SHP77 treated with DMSO at 0.1 percent for 48 hours (cell line): ENCODE measurements at regions not wholly inside any gene's neighbourhood (a gene's known extent, or its start where the extent isn't known, plus 50 kb on each side); places are given as distances from the start of the nearest gene placed in this dataset.

Experiments used
- DNase-seq: peaks from one replicate; lab custom pipeline; 2025; lab: John Stamatoyannopoulos, UW

GRCh38 chr20:10771435-10772140 lies 97.8 kb upstream of the JAG1 start:
- DNase-seq, result no peak

GRCh38 chr20:10774357-10774943 lies 100.7 kb upstream of the JAG1 start:
- no peak for DNase-seq

DNA sequence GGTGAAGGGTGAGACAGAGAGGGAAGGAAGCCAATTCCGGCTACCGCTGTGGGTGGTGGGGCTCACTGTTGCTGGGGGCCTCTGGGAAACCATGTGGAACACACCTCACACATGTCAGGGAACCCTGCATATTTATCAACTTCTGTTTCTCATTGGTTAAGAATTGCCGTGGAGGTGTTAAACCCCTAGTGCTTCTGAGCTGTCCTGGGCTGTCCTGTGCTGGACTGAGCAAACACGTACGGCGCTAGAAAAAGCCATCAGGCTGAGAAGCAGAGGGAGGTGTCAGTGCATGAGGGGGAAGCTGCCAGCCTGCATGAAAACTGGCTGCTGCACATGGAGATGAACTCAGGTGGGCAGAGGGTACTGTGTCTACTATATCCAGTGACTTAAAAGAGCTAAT lies 103.9 kb upstream of the JAG1 start:
- DNase-seq, result no peak

- DNase-seq, result no peak
Observed at GRCh38 chr20:10779911-10780310, 106.1 kb upstream of the JAG1 start.

GRCh38 chr20:10780901-10781300 lies 107.1 kb upstream of the JAG1 start:
- no peak for DNase-seq

GRCh38 chr20:10781526-10781925 lies 107.7 kb upstream of the JAG1 start:
- DNase-seq, result no peak

GRCh38 chr20:10783707-10784553 lies 110.1 kb upstream of the JAG1 start:
- DNase-seq, result peak; percentile 49

DNA sequence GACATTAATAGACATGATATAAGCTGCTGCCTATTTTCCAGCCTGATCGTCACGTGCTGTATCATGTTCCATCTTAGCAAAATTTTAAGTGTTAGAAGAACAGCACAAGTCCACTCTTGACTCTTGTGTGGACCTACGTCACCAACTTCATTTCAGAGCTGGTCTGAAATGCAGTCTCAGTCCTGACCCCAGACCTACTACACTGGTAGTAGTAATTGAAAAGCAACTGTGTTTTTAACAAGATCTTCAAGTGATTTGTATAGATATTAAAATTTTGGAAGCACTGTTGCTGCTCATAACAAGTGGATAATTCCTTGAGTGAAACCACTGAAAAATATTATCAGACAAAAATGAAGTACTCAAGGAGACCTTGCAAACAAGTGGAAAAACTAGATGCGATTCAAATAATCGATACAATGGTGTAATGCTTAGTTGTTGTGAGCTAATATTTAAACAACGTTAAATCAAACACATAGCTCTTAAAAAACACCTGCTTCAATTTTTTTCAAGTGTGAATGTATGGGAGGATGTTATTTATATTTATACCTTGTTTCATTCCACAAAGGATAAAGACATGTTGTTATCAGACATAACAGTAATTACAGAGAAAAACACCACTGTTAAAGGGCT lies 110.9 kb upstream of the JAG1 start:
- peak; percentile 37 for DNase-seq

DNA sequence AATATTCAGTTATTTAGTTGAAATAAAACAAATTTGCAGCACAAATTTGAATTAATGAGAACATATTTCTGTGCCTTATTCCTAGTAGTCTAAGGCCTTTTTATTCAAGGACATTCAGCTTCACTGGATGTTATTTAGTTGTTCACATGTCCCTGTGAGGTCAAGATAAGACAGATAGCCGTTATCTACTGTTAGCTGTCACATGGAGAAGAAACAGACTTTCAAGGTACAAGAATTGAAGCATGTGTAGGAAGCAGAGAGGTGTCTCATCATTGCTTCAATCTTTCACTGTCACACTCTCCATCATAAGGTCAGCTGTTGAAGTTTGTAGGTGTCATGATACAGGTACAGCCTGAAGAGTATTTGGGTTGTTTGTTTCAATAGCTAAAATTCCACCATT lies 112.9 kb upstream of the JAG1 start:
- no peak for DNase-seq

GRCh38 chr20:10788055-10788454 lies 114.3 kb upstream of the JAG1 start:
- no peak for DNase-seq

DNA sequence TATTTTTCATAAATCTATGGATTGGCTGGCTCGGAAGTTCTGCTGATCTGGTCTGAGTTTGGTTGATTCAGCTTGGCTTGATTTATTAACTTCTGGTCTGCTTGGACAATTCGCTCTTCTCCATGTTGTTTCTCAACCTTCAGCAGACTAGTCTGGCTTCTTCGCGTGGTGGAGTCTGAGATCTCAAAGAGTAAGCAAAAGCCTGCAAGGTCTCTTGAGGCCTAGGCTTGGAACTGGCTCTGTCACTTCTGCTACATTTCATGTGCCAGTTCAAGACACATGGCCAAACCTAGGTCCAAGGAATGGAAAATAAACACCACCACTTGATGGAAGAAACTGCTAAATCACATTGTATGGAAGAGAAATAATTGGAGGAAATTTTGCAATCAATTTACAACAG lies 115.1 kb upstream of the JAG1 start:
- no peak for DNase-seq

DNA sequence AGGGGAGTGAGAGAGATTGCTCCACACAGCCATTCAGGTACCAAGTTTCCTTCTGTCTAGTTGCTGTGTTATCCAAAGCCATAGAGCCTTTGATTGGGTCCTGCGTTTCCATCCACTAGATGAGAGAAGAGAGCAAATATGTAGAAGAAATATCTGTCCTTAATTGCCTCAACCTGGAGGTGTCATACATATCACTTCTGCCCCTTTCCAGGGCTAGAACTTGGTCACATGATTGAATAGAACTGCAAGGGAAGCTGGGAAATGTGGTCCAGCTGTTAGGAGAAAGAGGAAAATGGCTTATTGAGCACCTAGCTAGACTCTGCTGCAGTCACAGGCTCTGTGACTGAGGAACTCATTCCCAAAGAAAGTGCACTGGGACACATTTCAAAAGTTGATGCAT lies 115.6 kb upstream of the JAG1 start:
- no peak for DNase-seq

DNA sequence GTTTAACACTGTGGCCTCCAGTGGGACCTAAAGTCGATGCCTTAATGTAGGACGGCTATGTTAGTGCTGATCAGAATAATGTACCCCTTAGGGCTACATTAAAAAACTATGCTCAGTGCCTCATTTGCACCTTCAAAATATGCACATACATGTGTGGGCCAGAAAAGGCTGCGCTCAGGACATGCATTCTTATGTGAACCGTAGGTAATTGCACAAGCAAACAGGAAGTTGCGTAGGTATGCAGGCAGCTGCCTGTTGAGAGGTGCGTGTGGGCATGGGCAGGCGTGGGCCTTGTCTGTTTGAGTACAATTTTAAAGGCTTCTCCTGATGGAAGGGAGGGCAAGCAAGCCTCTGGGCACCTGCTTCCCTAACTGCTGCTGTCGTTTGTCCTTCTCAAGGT lies 116.2 kb upstream of the JAG1 start:
- peak; percentile 91 for DNase-seq

DNA sequence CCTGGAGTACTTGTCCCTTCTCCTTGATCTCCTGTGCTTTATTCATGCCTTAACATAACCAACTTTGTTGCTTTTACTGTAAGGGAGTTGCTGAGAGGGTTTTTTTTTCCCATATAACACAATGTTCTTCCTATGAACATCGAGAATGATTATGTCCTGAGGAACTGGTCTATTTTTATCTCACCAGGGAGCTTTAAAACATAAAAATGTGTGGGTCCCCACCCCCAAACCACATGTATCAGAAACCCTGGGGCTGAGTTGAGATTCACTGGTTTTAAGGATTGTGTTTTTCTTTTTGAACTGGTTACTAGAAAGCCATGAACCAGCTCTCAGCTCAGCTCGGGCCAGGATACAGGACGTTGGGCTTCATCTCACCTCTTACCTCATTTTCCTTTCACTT lies 118.5 kb upstream of the JAG1 start:
- DNase-seq, result no peak

DNA sequence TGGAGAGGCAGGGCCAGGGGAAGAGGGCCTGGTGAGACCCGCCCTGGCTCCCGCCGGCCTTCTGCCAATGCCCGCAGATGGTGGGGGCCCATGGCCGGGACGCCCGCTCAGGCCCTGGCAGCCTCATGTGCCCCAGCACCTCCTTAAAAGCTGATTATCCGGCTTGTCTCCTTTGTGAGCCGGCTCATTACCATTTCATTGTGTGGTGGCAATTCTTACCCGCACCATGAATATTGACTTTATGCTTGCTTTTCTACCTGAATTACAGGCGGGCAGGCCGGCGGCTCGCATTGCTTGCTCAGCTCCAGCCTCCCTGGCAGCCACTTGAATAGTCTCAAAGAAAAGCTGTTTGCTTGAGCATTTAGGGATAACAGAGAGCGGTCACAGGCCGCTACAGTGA lies 120.0 kb upstream of the JAG1 start:
- no peak for DNase-seq

DNA sequence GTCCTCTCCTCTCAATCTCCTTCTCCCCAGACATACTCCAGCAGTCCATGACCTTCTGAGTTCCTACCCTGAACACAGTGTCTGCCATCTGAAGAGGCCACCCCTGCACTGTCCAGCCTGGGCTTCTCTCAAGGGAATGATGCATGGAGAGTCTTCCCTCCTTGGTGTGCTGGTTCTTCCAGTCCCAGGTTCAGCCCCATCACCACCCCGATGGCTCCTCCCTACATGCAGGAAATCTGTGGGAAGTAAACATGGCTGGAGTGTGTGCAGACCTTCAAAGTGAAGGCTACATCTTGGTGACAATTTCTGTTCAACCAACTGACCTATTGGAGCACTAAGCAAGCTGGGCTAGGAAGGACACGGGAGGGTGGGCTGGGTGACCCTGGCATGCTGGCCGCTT lies 121.0 kb upstream of the JAG1 start:
- no peak for DNase-seq

DNA sequence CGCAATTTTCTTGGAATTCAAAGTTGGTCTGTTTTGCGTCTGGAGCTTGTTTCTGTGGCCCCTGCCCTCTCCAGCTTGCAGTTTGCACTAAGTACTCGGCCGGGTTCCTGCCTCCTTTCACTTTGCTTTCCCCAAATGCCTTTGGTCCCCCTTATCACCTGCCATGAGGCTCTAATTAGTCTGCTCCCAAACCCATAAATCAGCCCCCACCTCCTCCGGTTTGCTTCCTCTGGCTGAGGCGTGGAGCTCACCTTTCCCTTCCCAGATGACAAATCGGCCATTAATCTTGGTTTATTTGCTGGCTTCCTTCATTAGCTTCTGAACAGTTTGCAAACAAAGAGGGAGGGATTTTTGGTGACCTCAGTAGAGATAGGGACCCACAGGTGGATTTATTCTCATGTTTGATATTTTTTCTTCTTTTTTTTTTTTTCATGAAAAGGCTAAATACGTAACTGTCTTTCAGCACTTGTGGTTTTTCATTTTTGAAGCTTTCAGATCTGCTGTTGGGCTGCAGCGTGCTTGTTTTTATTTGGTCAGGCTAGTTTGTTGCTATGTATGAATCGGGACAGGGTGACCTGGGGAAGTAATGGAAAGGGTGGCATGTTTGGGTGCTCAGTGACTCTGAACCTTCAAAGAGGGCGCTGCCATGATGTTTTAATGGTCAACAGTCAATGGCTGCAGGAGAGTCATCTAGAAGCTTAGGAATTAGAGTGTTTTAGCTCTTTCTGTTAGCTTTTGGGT lies 121.7 kb upstream of the JAG1 start:
- peak; percentile 47 for DNase-seq

DNA sequence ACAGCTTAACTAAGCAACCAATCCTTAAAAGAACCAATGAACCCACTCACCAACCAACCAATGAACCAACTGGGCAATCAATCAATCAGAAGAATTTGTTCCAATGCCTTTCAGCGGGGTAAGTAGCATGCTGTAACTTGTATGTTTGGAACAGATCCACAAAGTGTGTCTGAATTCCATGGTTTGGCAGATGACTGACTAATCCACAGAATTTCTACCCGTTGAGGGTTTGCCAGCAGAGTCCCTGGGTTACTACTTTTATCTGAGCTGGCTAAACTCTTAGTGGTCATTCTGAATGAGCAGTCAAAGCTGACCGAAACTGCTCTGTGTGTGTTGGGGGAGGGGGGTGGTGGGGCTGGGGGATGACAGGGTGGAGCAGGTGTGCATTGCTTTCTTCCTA lies 125.0 kb upstream of the JAG1 start:
- no peak for DNase-seq

DNA sequence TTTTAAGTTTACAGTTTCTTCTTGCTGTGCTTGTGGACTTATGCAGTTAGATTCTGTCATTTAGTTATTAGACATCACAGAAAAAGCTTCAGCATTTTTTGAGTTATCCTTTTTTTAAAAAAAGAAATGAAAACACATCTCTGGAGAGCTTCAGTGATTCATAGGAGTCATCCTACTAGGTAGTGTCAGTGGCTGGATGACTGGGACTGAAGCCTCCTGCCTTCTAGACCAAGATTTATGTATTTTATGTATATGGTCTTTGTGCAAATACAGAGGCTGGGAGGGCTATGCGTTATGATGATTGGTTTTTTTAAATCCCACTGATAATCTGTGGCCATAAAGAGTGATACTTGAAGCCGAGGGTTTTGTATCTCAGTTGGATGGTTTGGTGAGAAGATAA lies 125.9 kb upstream of the JAG1 start:
- peak; percentile 11 for DNase-seq

- peak; percentile 16 for DNase-seq
Observed at GRCh38 chr20:10800288-10800687, 126.5 kb upstream of the JAG1 start.

DNA sequence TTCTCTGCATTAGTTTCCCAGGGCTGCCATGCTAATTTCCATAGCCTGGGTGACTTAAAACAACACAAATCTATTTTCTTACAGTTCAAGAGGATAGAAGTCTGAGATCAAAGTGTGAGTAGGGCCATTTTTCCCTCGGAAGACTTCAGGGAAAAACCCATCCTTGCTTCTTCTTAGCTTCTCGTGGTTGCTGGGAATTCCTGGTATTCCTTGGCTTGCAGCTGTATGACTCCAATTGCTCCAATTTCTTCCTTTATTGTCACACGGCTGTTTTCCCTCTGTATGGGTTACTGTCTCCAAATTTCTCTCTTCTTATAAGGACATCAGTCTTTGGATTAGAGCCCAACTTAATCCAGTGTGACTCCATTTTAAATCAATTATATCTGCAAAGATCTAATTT lies 128.4 kb upstream of the JAG1 start:
- DNase-seq, result no peak

- DNase-seq, result no peak
Observed at GRCh38 chr20:10805764-10806163, 132.0 kb upstream of the JAG1 start.
